Gastroesophageal sphincter (tissue), 4 donors: ENCODE measurements at regions not wholly inside any gene's neighbourhood (a gene's known extent, or its start where the extent isn't known, plus 50 kb on each side); places are given as distances from the start of the nearest gene placed in this dataset.

Source experiments
- ATAC-seq: fragments of 150-250 bp; one replicate; pipeline ENCODE4 v1.9.1; 2016; ENCODE audit warnings: mild to moderate bottlenecking, moderate library complexity
- H3K27ac ChIP-seq, 4 donors: fragments of 200-600 bp; sonication (generic) in 3 of 4; 1 replicate in 3 of 4; 2 replicates in 1 of 4; pipeline ENCODE4 v1.5.1; 2016 to 2019
- H3K27me3 ChIP-seq: fragments of 200-600 bp; sonication (generic); one replicate; pipeline ENCODE4 v1.5.1; 2019
- H3K36me3 ChIP-seq, 2 donors: fragments of 200-600 bp; sonication (generic); one replicate each; pipeline ENCODE4 v1.5.1; 2019; ENCODE audit warnings: control low read depth in 1 of 2
- H3K4me1 ChIP-seq, 3 donors: fragments of 200-600 bp; sonication (generic); 1 replicate in 2 of 3; 2 replicates in 1 of 3; pipeline ENCODE4 v1.5.1; 2016 to 2019; ENCODE audit warnings: control low read depth in 2 of 3
- H3K4me3 ChIP-seq, 2 donors: fragments of 200-600 bp; sonication (generic); one replicate each; pipeline ENCODE4 v1.5.1; 2019; ENCODE audit warnings: mild to moderate bottlenecking in 1 of 2, moderate library complexity in 1 of 2
- H3K9me3 ChIP-seq, 3 donors: fragments of 200-600 bp; sonication (generic); one replicate each; pipeline ENCODE4 v1.5.1; 2017 to 2019; ENCODE audit warnings: control low read depth in 2 of 3
- EP300 ChIP-seq: sonication (generic); formaldehyde crosslinking; IDR thresholded peaks from one replicate; pipeline ENCODE4 v1.6.1; 2017; ENCODE audit warnings: antibody characterized with exemption, mild to moderate bottlenecking
- POLR2A ChIP-seq, 2 donors: fragments of 450-650 bp; IDR thresholded peaks; one replicate each; pipeline ENCODE4 v1.6.1; 2017; ENCODE audit warnings: antibody characterized with exemption in 2 of 2, mild to moderate bottlenecking in 2 of 2, moderate library complexity in 1 of 2
- POLR2AphosphoS5 ChIP-seq: sonication (generic); formaldehyde crosslinking; IDR thresholded peaks from one replicate; pipeline ENCODE4 v1.6.1; 2017; ENCODE audit warnings: antibody characterized with exemption
- WGBS, 2 donors: methylation state at CpG; one replicate each; pipeline ENCODE4 v1.1.5; 2018; ENCODE audit warnings: low coverage in 1 of 2; 5-methylcytosine and 5-hydroxymethylcytosine counted together
- TF ChIP-seq, protein P1 (sequence below), 4 experiments: fragments of 200-600 bp in 2 of 4; fragments of 450-650 bp in 2 of 4; sonication (generic) in 1 of 4; IDR thresholded peaks; one replicate each; pipeline ENCODE4 v1.5.1; 2017 to 2019; ENCODE audit warnings: antibody characterized with exemption in 4 of 4, mild to moderate bottlenecking in 2 of 4, moderate library complexity in 2 of 4

DNA sequence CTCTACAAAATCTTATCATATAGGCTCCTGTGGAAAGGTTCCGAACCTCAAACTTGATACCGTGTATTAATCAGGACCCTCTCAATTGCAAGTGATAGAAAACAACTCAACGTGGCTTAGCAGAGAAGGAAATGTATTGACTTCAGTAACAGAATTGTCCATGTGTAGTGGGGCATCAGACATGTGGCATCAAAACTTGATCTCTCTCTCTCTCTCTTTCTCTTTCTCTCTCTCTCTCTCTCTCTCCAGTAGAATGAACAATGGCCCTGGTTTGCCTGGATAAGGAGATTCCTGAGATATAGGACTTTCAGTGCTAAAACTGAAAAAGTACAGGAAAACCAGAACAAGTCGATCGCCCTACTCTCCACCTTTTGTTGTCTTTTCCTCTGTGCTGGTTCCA lies 168.2 kb downstream of the DRD1 start:
- no peak for TF ChIP-seq POLR2A (IDR thresholded peaks at IDR 0.05)
- no peak for TF ChIP-seq POLR2AphosphoS5
- TF ChIP-seq EP300, result no peak
- TF ChIP-seq, protein P1, sequence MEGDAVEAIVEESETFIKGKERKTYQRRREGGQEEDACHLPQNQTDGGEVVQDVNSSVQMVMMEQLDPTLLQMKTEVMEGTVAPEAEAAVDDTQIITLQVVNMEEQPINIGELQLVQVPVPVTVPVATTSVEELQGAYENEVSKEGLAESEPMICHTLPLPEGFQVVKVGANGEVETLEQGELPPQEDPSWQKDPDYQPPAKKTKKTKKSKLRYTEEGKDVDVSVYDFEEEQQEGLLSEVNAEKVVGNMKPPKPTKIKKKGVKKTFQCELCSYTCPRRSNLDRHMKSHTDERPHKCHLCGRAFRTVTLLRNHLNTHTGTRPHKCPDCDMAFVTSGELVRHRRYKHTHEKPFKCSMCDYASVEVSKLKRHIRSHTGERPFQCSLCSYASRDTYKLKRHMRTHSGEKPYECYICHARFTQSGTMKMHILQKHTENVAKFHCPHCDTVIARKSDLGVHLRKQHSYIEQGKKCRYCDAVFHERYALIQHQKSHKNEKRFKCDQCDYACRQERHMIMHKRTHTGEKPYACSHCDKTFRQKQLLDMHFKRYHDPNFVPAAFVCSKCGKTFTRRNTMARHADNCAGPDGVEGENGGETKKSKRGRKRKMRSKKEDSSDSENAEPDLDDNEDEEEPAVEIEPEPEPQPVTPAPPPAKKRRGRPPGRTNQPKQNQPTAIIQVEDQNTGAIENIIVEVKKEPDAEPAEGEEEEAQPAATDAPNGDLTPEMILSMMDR (IDR thresholded peaks at IDR 0.05), result no peak
- Histone ChIP-seq H3K27me3 (peaks cover 9% of the 10 kb centered on the region), H3K27ac (no peak overlapping the region), H3K9me3 (no peaks in the 10 kb centered on the region), H3K4me3 (no peak overlapping the region), H3K36me3 (no peaks in the 10 kb centered on the region), H3K4me1 (no peaks in the 10 kb centered on the region)
- 64 to 73% methylated on average over 3 to 5 of the region's 5 CpGs for WGBS, 2 donors
- ATAC-seq, result no peak

DNA sequence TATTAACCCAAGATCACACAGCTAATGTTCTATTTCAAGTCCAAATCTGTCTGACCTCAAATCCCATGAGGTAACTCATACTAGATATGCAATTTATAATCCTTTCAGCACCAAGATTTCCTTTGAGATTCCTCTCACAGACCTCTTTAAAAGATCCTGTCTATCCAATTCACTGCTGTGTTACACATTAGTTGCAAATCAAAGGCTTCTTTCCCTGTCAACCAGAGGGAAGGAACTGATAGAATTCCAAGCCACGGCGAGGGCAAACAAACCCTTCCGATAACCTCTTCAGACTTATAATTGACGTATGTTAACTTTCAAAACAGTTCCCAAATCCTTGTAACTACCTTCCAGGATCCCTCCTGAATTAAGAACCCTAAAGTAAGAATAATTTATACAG lies 168.9 kb downstream of the DRD1 start:
- ATAC-seq, result no peak
- WGBS, 2 donors, result 45 to 57% methylated on average over 4 of the region's 4 CpGs
- TF ChIP-seq EP300, result no peak
- TF ChIP-seq, protein P1 (IDR thresholded peaks at IDR 0.05), result no peak
- TF ChIP-seq POLR2A (IDR thresholded peaks at IDR 0.05), result no peak
- TF ChIP-seq POLR2AphosphoS5, result no peak
- Histone ChIP-seq H3K36me3 (no peaks in the 10 kb centered on the region), H3K9me3 (no peaks in the 10 kb centered on the region), H3K4me3 (no peak overlapping the region), H3K27ac (no peak overlapping the region), H3K4me1 (no peaks in the 10 kb centered on the region), H3K27me3 (peaks cover 9% of the 10 kb centered on the region)

DNA sequence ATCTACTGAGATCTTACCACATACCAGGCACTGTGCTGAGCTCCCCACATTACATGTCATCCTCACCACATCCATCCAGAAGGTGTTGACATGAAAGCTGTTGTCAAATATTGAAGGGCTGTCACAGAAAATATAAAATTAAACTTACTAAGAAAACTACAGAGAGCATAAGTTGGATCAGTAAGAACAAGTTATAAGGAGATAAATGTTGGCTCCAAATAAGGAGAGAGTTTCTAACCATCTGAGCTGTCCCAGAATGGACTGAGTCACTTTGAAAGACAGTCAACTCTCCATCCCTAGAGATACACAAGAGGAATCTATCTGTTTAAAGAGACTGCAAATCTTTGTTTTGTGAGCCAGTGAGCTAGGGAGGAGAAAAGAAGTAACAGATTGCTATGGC lies 169.8 kb downstream of the DRD1 start:
- no peaks in the 10 kb centered on the region for H3K4me1 ChIP-seq
- H3K4me3 ChIP-seq, result no peak overlapping the region
- no peak for ATAC-seq
- no peak overlapping the region for H3K27ac ChIP-seq
- H3K36me3 ChIP-seq, result no peaks in the 10 kb centered on the region
- TF ChIP-seq POLR2A (IDR thresholded peaks at IDR 0.05) (no peak), EP300 (no peak), POLR2AphosphoS5 (no peak)
- TF ChIP-seq, protein P1 (IDR thresholded peaks at IDR 0.05), result no peak
- H3K27me3 ChIP-seq, result peaks cover 9% of the 10 kb centered on the region
- H3K9me3 ChIP-seq, result no peaks in the 10 kb centered on the region

DNA sequence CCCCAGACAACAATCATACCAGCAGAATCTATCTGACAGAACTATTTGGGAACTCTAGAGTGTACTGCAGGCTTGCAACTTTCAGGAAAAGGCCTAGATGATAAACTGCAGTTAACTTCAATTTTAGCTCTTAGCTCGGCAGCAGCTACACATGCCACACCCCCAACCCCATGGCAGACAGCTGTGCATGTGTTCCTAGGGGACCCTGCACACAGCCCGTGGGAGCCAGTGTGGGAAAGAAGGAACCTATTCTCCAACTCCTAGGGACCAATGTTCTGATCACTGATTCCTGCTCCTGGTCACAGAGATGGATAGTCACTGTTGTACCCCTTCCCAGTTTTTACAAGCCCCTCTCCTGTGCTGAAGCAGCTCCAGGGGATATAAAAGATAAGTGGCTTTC lies 179.6 kb downstream of the DRD1 start:
- no peaks in the 10 kb centered on the region for H3K4me1 ChIP-seq
- no peak for ATAC-seq

DNA sequence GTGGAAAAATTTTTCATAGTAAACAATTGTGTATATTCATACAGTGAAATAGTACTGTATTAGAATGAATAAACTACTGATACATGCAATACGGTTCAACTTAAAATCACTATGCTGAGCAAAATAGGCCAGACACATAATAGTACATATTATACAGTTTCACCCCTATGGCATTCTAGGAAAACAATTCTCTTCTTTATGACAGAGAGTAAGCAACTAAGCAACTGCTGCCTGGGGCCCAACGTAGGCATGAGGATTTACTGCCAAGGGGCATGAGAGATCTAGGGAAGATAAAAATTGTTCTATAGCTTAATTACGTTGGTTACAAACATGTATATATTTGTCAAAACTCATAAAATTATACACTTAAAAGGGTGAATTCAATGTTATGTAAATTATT lies 180.2 kb downstream of the DRD1 start:
- Histone ChIP-seq H3K27ac (no peak overlapping the region), H3K4me3 (no peak overlapping the region), H3K36me3 (no peaks in the 10 kb centered on the region), H3K27me3 (no peaks in the 10 kb centered on the region), H3K9me3 (no peaks in the 10 kb centered on the region), H3K4me1 (no peaks in the 10 kb centered on the region)
- no peak for ATAC-seq
- no peak for TF ChIP-seq POLR2AphosphoS5
- no peak for TF ChIP-seq POLR2A (IDR thresholded peaks at IDR 0.05)
- TF ChIP-seq, protein P1 (IDR thresholded peaks at IDR 0.05), result no peak
- TF ChIP-seq EP300, result no peak
- WGBS, 2 donors, result 75 to 88% methylated on average over 3 of the region's 3 CpGs

More for the DNA sequence above, 179.6 kb downstream of the DRD1 start:
- H3K4me3 ChIP-seq, result no peak overlapping the region
- H3K36me3 ChIP-seq, result no peaks in the 10 kb centered on the region
- no peaks in the 10 kb centered on the region for H3K9me3 ChIP-seq
- WGBS, 2 donors, result 20% methylated on average over 2 of the region's 2 CpGs; no CpG with 5 or more reads in 1 of the 2 donors
- H3K27ac ChIP-seq, result no peak overlapping the region
- H3K27me3 ChIP-seq, result no peaks in the 10 kb centered on the region
- TF ChIP-seq, protein P1 (IDR thresholded peaks at IDR 0.05), result no peak
- TF ChIP-seq POLR2A (IDR thresholded peaks at IDR 0.05) (no peak), EP300 (no peak), POLR2AphosphoS5 (no peak)
